Mucosa of rectum (tissue), 2 donors: ENCODE measurements at regions not wholly inside any gene's neighbourhood (a gene's known extent, or its start where the extent isn't known, plus 50 kb on each side); places are given as distances from the start of the nearest gene placed in this dataset.

Experiments used
- H3K27ac ChIP-seq, 2 donors: one replicate each; pipeline ENCODE4 v1.7.0; 2013; ENCODE audit warnings: inconsistent platforms in 2 of 2, low read depth in 2 of 2, low read length in 2 of 2
- H3K27me3 ChIP-seq, 2 donors: one replicate each; pipeline ENCODE4 v1.7.0; 2013; ENCODE audit warnings: low read length in 2 of 2; ENCODE audit not compliant: control insufficient read depth in 2 of 2, insufficient read depth in 2 of 2
- H3K36me3 ChIP-seq, 2 donors: one replicate each; pipeline ENCODE4 v1.7.0; 2013; ENCODE audit warnings: low read length in 2 of 2; ENCODE audit not compliant: control insufficient read depth in 2 of 2, insufficient read depth in 2 of 2
- H3K4me1 ChIP-seq, 2 donors: one replicate each; pipeline ENCODE4 v1.7.0; 2013; ENCODE audit warnings: low read length in 2 of 2, mild to moderate bottlenecking in 1 of 2; ENCODE audit not compliant: control insufficient read depth in 2 of 2, insufficient read depth in 2 of 2
- H3K4me3 ChIP-seq, 2 donors: one replicate each; pipeline ENCODE4 v1.7.0; 2013; ENCODE audit warnings: low read length in 2 of 2
- H3K9ac ChIP-seq, 2 donors: one replicate each; pipeline ENCODE4 v1.7.0; 2013; ENCODE audit warnings: low read length in 2 of 2, low read depth in 1 of 2, mild to moderate bottlenecking in 1 of 2
- H3K9me3 ChIP-seq, 2 donors: one replicate each; pipeline ENCODE4 v1.7.0; 2013; ENCODE audit warnings: low read length in 2 of 2; ENCODE audit not compliant: control insufficient read depth in 2 of 2
- donor health status: healthy.
- donor health status: Normal muscosa, but diverticular disease.

GRCh38 chr6:113651920-113652319 lies 205.2 kb upstream of the MARCKS start:
- Histone ChIP-seq H3K36me3 (no peaks in the 10 kb centered on the region), H3K27ac (no peak overlapping the region), H3K9me3 (no peaks in the 10 kb centered on the region), H3K27me3 (no peaks in the 10 kb centered on the region), H3K4me3 (no peak overlapping the region), H3K4me1 (peaks cover 20 to 30% of the 10 kb centered on the region in 2 donors), H3K9ac (no peak overlapping the region)

GRCh38 chr6:113653275-113653674 lies 203.9 kb upstream of the MARCKS start:
- Histone ChIP-seq H3K36me3 (no peaks in the 10 kb centered on the region), H3K4me1 (peaks cover 11 to 22% of the 10 kb centered on the region in 2 donors), H3K27me3 (no peaks in the 10 kb centered on the region), H3K9ac (no peak overlapping the region), H3K4me3 (no peak overlapping the region), H3K27ac (no peak overlapping the region), H3K9me3 (no peaks in the 10 kb centered on the region)

DNA sequence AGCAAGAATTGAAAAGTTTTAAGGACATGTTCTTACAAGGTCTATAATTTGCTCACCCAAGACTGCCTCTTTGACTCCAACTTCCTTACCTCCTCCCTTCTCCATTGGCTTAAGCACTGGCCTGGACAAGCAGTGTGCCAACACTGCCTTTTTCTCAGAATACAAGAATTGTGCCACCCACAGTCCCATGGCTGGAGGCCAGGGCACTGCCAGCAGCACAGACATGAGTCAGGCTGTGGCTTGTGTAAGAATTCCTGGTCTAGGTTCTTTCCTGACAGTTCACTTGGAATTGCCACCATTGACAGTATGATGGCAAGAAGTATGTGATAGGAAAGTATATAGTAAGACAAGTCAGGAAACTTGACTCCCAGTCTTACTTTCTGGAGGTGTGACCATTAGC lies 202.7 kb upstream of the MARCKS start:
- H3K9ac ChIP-seq = no peak overlapping the region
- H3K4me3 ChIP-seq = no peak overlapping the region
- H3K4me1 ChIP-seq = peaks cover 8 to 11% of the 10 kb centered on the region in 2 donors
- H3K27me3 ChIP-seq = no peaks in the 10 kb centered on the region
- no peak overlapping the region for H3K27ac ChIP-seq
- no peaks in the 10 kb centered on the region for H3K36me3 ChIP-seq
- no peaks in the 10 kb centered on the region for H3K9me3 ChIP-seq

DNA sequence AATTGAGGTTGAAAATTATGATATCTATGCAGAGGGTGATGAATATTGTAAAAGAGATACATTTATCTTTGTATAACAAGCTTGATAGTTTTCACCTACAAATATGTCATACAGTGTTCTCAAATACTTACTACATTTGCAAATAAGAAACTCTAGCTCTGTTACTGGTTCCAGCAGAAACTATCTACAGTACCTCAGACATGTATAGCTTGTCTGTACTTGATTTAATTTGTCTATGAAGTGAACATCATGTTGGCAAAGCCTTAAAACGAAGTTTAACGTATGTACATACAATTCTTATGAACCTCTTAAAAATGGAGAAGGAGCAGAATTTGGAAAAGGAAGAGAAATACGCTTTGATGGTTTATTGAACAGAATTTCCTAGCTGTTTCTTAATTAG lies 201.4 kb upstream of the MARCKS start:
- H3K4me3 ChIP-seq = no peak overlapping the region
- H3K27me3 ChIP-seq = no peaks in the 10 kb centered on the region
- H3K27ac ChIP-seq = no peak overlapping the region

DNA sequence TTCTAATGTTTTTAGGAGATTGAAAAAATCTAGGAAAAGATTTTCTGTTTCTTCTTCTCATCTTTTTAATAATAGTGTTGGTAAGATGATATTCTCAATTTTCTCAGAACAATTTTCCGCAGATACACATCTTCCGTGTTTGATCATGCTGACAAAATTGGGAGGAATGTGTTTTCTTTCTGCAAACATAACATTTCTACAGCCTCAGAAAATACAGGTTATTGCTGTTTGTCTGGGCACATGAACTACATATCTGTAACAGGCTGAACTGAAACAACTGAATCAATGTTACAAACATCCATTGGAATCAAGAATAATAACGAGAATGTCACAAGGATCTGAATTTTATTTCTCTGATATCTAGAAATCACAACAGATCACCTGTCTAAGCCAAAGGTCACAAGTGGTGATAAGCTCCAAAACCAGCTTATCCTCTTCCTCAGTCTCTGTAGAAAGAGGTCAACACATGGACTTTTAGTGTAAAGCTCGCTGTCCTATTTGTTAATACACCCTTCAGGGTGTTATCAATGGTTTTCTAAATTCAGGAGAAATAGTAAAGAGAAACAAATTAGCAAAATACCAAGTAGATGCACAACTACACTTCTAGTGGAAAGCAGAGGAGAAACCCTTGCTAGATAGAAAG lies 197.3 kb upstream of the MARCKS start:
- no peak overlapping the region for H3K9ac ChIP-seq

More for the DNA sequence above, 201.4 kb upstream of the MARCKS start:
- H3K9me3 ChIP-seq = no peaks in the 10 kb centered on the region
- peaks cover 0 to under 1% of the 10 kb centered on the region in 2 donors for H3K4me1 ChIP-seq
- H3K36me3 ChIP-seq = no peaks in the 10 kb centered on the region
- H3K9ac ChIP-seq = no peak overlapping the region

GRCh38 chr6:113660819-113661218 lies 196.3 kb upstream of the MARCKS start:
- no peak overlapping the region for H3K27ac ChIP-seq
- no peaks in the 10 kb centered on the region for H3K36me3 ChIP-seq
- no peaks in the 10 kb centered on the region for H3K27me3 ChIP-seq
- no peak overlapping the region for H3K9ac ChIP-seq
- H3K9me3 ChIP-seq = no peaks in the 10 kb centered on the region
- H3K4me1 ChIP-seq = no peaks in the 10 kb centered on the region
- no peak overlapping the region for H3K4me3 ChIP-seq

More for the DNA sequence above, 197.3 kb upstream of the MARCKS start:
- Histone ChIP-seq H3K4me3 (no peak overlapping the region), H3K27ac (no peak overlapping the region), H3K36me3 (no peaks in the 10 kb centered on the region), H3K4me1 (no peaks in the 10 kb centered on the region), H3K27me3 (no peaks in the 10 kb centered on the region), H3K9me3 (no peaks in the 10 kb centered on the region)

GRCh38 chr6:113662093-113662665 lies 195.0 kb upstream of the MARCKS start:
- H3K4me1 ChIP-seq = no peaks in the 10 kb centered on the region
- H3K9me3 ChIP-seq = no peaks in the 10 kb centered on the region
- no peaks in the 10 kb centered on the region for H3K27me3 ChIP-seq
- H3K9ac ChIP-seq = no peak overlapping the region
- no peaks in the 10 kb centered on the region for H3K36me3 ChIP-seq
- no peak overlapping the region for H3K4me3 ChIP-seq
- H3K27ac ChIP-seq = no peak overlapping the region

DNA sequence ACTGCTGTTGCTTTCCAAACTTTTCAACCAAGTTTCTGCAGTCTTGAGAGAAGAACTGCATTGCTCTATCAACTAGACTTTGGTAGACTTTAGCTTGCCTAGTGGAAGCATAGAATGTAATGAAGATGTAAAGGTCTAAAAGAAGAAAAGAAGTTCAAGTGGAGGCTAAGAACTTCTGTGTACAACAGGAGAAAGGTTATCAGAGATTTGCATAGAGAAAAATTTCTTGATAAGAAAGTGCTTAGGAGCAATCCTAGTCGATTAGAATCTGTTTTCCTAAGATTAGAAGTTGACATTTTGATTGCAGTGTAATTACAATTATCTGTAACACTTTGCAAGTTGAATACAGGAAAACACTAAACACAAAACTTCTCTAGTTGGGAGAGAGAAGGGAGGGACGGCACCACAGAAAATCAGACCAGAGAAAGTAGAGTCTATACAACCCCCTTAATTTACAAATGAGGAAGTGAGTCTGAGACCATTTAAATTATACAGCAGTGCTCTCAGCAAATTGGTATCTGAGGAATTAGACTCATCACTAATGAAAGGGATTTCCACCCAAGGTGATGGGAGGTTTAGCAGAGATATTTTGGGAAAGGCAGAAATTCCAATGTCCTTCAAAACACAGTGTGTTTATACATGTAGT lies 194.3 kb upstream of the MARCKS start:
- Histone ChIP-seq H3K4me3 (no peak overlapping the region), H3K9ac (no peak overlapping the region), H3K9me3 (no peaks in the 10 kb centered on the region), H3K36me3 (no peaks in the 10 kb centered on the region), H3K27ac (no peak overlapping the region), H3K27me3 (no peaks in the 10 kb centered on the region), H3K4me1 (no peaks in the 10 kb centered on the region)

DNA sequence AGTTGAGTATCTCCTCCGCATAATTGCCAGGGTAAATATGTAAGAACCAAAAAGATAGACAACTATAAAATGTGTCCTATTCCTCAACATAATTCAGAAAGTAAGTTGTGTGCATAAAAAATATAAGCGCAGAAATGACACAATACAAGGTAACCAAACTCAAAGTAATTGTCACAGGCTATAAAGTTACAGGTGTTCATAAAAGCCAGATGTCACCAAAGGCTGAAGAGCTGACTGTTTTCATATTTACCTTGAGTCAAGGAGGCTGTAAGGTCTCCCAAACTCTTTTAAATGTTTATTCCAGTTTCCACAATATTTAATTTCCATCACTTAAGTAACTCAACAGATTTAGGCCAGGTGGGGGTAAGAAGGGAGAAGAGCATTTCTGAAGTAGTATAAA lies 192.2 kb upstream of the MARCKS start:
- no peaks in the 10 kb centered on the region for H3K36me3 ChIP-seq

DNA sequence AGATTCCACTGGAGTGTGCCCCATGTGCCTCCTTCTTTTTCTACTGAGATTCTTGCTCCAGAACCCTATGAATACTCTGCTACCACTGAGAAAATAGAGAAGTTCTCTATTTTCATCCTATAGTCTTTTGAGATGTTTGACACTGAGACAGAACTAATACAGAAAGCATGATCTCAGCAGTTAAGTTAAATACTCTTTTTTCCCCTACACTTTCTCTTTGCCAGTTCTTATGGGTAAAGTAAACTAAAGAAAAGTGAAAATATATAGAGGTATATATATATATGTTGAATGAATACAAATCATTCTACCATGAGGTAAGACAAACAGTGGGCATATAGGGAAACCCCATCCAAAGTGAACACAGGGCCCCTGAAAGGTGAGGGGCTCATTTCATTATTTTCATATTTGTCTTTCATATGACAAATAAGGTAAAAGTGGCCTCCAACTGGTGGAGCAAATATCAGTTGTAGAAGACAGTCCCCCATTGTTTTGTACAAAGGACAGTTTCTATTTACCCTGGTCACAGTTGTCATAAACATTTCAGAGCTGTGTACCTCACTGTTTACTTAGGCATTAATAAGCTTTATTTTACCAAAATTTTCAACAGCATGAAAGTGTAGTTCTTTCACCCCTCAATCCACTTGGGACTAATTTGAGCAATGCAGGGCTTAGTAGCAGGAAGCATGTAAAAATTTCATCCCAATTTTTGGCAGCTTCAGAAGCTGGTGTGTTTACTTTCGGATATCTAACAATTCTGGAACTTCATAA lies 188.3 kb upstream of the MARCKS start:
- H3K9ac ChIP-seq = no peak overlapping the region
- no peak overlapping the region for H3K27ac ChIP-seq
- no peaks in the 10 kb centered on the region for H3K9me3 ChIP-seq
- H3K4me1 ChIP-seq = peaks cover 2 to 7% of the 10 kb centered on the region in 2 donors
- H3K27me3 ChIP-seq = no peaks in the 10 kb centered on the region
- no peaks in the 10 kb centered on the region for H3K36me3 ChIP-seq
- no peak overlapping the region for H3K4me3 ChIP-seq

More for the DNA sequence above, 192.2 kb upstream of the MARCKS start:
- H3K9ac ChIP-seq = no peak overlapping the region
- no peak overlapping the region for H3K4me3 ChIP-seq
- H3K27ac ChIP-seq = no peak overlapping the region
- H3K9me3 ChIP-seq = no peaks in the 10 kb centered on the region
- H3K27me3 ChIP-seq = no peaks in the 10 kb centered on the region
- H3K4me1 ChIP-seq = peaks cover 0 to 2% of the 10 kb centered on the region in 2 donors
